BLaER1 treated with 17β-estradiol and CSF1 and Interleukin-3, amounts not matched to agents 10 nM and 100 nM (cell line): ENCODE measurements at regions not wholly inside any gene's neighbourhood (a gene's known extent, or its start where the extent isn't known, plus 50 kb on each side); places are given as distances from the start of the nearest gene placed in this dataset.

ENCODE experiments used
- H3K27ac ChIP-seq, 11 experiments: shearing (Covaris generic); formaldehyde crosslinking; 2 replicates each; pipeline ENCODE4 v1.8.1; 2022
- H3K27me3 ChIP-seq, 11 experiments: shearing (Covaris generic); formaldehyde crosslinking; 2 replicates each; pipeline ENCODE4 v1.8.1; 2022
- H3K36me3 ChIP-seq, 11 experiments: shearing (Covaris generic); formaldehyde crosslinking; 2 replicates each; pipeline ENCODE4 v1.8.1; 2022
- H3K4me1 ChIP-seq, 10 experiments: shearing (Covaris generic); formaldehyde crosslinking; 2 replicates each; pipeline ENCODE4 v1.8.1; 2022
- H3K4me2 ChIP-seq, 11 experiments: shearing (Covaris generic); formaldehyde crosslinking; 2 replicates each; pipeline ENCODE4 v1.8.1; 2022
- H3K4me3 ChIP-seq, 10 experiments: shearing (Covaris generic); formaldehyde crosslinking; 2 replicates each; pipeline ENCODE4 v1.8.1; 2022
- H3K9ac ChIP-seq, 11 experiments: shearing (Covaris generic); formaldehyde crosslinking; 2 replicates each; pipeline ENCODE4 v1.8.1; 2022
- H3K9me3 ChIP-seq, 11 experiments: shearing (Covaris generic); formaldehyde crosslinking; replicated peaks in 1 of 11; 2 replicates each; pipeline ENCODE4 v1.8.1; 2022
- H4K20me1 ChIP-seq, 11 experiments: shearing (Covaris generic); formaldehyde crosslinking; 2 replicates each; pipeline ENCODE4 v1.8.1; 2022
- Cebpa-rat ChIP-seq, 11 experiments: shearing (Covaris generic); IDR thresholded peaks; 2 replicates each; pipeline ENCODE4 v1.8.1; 2022

GRCh38 chr1:62998845-62999649, 215.1 kb downstream of the ATG4C start:
- Histone ChIP-seq H3K4me1 (no peaks in the 10 kb centered on the region), H3K4me3 (no peak overlapping the region), H3K9me3 (no peaks in the 10 kb centered on the region), H3K27ac (no peak overlapping the region), H3K27me3 (no peaks in the 10 kb centered on the region), H3K36me3 (no peaks in the 10 kb centered on the region), H3K9ac (no peak overlapping the region), H3K4me2 (no peak overlapping the region), H4K20me1 (no peaks in the 10 kb centered on the region)
- TF ChIP-seq Cebpa-rat (IDR thresholded peaks at IDR 0.05) = no peak

DNA sequence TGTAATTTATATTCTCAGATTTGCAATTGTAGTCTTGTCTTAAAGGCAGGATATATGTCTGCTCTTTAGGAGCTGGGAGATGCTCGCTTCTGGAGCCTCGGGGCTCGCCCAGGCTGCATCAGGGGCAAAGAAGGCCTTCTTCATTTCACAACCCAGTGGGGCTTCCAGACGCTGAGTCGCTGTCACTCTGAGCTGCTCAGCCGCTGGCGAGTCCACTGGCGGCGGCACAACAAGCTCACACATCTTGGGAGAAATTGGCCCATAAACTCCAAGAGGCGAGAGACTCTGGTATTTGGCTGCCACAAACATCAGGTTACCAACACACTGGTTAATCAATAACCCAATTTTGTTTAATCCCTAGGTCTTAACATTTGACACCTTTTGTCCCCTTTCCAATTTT, 216.6 kb downstream of the ATG4C start:
- TF ChIP-seq Cebpa-rat (IDR thresholded peaks at IDR 0.05) = no peak
- Histone ChIP-seq H3K9ac (no peak overlapping the region), H4K20me1 (no peaks in the 10 kb centered on the region), H3K36me3 (no peaks in the 10 kb centered on the region), H3K27ac (no peak overlapping the region), H3K4me1 (no peaks in the 10 kb centered on the region), H3K4me3 (no peak overlapping the region), H3K4me2 (no peak overlapping the region), H3K27me3 (no peaks in the 10 kb centered on the region), H3K9me3 (no peaks in the 10 kb centered on the region)

DNA sequence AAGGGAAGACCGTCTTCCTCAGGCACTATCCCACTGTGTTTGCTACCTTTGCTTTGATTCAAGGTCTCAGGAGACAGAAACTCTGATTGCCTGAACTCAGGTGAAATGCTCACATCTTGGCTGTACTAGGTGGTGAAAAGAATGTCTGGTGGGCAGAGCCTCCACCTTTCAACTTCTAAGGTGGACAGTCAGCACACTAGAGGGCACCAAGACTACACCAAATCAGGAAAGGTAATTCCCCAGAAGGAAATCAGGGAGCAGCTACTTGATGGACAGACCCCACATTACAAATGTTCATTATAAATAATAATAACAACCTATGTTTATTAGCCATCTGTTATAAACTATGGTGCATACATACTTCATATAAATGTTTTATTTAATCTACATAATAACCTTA, 220.9 kb downstream of the ATG4C start:
- Histone ChIP-seq H3K9me3 (no peaks in the 10 kb centered on the region), H3K4me2 (no peak overlapping the region), H3K36me3 (no peaks in the 10 kb centered on the region), H4K20me1 (no peaks in the 10 kb centered on the region), H3K4me3 (no peak overlapping the region), H3K4me1 (peaks cover 0 to 7% (median 0%) of the 10 kb centered on the region in 10 experiments; a peak in 1 of 20 replicates), H3K9ac (no peak overlapping the region), H3K27me3 (no peaks in the 10 kb centered on the region), H3K27ac (no peak overlapping the region)
- TF ChIP-seq Cebpa-rat (IDR thresholded peaks at IDR 0.05) = no peak

GRCh38 chr1:63005812-63006211, 221.9 kb downstream of the ATG4C start:
- no peak overlapping the region for H3K27ac ChIP-seq
- TF ChIP-seq Cebpa-rat (IDR thresholded peaks at IDR 0.05) = no peak
- H3K9ac ChIP-seq = no peak overlapping the region
- H3K36me3 ChIP-seq = no peaks in the 10 kb centered on the region
- H3K4me1 ChIP-seq = peaks cover 0 to 7% (median 0%) of the 10 kb centered on the region in 10 experiments; a peak in 1 of 20 replicates
- no peaks in the 10 kb centered on the region for H3K9me3 ChIP-seq
- no peak overlapping the region for H3K4me3 ChIP-seq
- no peaks in the 10 kb centered on the region for H4K20me1 ChIP-seq
- H3K27me3 ChIP-seq = no peaks in the 10 kb centered on the region
- no peak overlapping the region for H3K4me2 ChIP-seq

- no peak overlapping the region for H3K4me2 ChIP-seq
- H3K36me3 ChIP-seq = no peaks in the 10 kb centered on the region
- H4K20me1 ChIP-seq = no peaks in the 10 kb centered on the region
- no peaks in the 10 kb centered on the region for H3K9me3 ChIP-seq
- peaks cover 0 to 7% (median 0%) of the 10 kb centered on the region in 10 experiments; a peak in 1 of 20 replicates for H3K4me1 ChIP-seq
- TF ChIP-seq Cebpa-rat (IDR thresholded peaks at IDR 0.05) = no peak
- no peak overlapping the region for H3K4me3 ChIP-seq
- no peak overlapping the region for H3K9ac ChIP-seq
- H3K27me3 ChIP-seq = no peaks in the 10 kb centered on the region
- no peak overlapping the region for H3K27ac ChIP-seq
These were observed 225.5 kb downstream of the ATG4C start for GRCh38 chr1:63009421-63009820.

DNA sequence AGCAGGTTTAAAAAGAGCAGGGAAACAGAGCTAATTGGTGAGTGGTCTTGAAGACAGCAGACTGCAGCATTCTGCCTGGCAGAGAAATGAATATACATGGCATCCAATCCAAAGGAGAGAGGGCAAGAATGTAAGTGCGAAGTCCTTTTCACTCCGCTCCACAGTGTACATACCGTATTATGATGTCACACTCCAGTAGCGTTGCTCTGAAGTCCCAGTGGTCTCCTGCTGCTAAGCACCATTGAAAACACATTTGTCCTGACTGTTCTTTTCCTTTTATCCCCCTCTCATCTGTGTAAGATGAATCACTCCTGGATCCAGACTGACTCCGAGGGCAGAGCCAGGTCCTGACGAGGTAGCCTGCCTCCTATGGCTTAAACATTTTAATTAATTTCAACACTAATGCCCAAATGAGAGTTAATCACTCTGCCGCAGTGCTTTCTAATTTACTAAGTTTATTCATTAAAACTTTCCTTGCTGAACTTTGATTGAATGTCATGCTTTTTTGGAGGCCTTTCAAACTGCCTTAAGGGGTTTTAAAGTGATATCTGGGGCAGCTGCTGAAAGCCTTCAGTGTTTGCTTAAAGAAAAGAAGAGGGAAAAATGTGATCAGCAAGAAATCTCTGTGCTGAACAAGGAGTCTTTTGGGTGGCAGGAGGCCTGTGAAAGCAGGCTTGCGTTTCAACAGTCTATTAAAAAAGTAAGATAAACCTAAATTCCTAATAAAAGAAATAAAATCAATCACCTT, 227.2 kb downstream of the ATG4C start:
- H3K27ac ChIP-seq = no peak overlapping the region

DNA sequence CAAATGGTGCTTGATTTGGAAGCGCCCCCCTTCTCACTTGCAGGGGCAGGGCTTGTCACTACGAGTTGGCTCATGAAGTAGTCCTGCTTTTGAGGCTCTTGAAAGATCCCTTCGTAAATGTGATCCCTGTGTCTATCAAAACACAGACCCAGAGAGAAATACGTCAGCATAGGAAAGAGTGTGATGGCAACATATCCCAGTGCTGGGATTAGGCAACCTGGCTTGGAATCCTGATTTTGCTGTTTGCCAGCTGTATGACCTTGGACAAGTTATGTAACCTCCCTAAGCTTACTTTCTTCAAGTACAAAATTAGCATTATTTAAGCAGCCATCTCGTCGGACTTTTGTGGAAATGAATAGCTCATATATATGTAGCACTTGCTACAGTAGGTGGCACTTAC, 228.4 kb downstream of the ATG4C start:
- no peaks in the 10 kb centered on the region for H3K9me3 ChIP-seq
- H3K27ac ChIP-seq = no peak overlapping the region
- no peaks in the 10 kb centered on the region for H3K27me3 ChIP-seq
- no peaks in the 10 kb centered on the region for H4K20me1 ChIP-seq
- no peaks in the 10 kb centered on the region for H3K36me3 ChIP-seq
- peaks cover 0 to 7% (median 0%) of the 10 kb centered on the region in 10 experiments; a peak in 1 of 20 replicates for H3K4me1 ChIP-seq
- TF ChIP-seq Cebpa-rat (IDR thresholded peaks at IDR 0.05) = no peak
- H3K9ac ChIP-seq = no peak overlapping the region
- no peak overlapping the region for H3K4me2 ChIP-seq
- H3K4me3 ChIP-seq = no peak overlapping the region

More for the DNA sequence above, 227.2 kb downstream of the ATG4C start:
- Histone ChIP-seq H3K4me2 (no peak overlapping the region), H3K9ac (no peak overlapping the region), H3K4me3 (no peak overlapping the region), H4K20me1 (no peaks in the 10 kb centered on the region), H3K9me3 (no peaks in the 10 kb centered on the region), H3K36me3 (no peaks in the 10 kb centered on the region), H3K27me3 (no peaks in the 10 kb centered on the region), H3K4me1 (peaks cover 0 to 7% (median 0%) of the 10 kb centered on the region in 10 experiments; a peak in 1 of 20 replicates)
- no peak for TF ChIP-seq Cebpa-rat (IDR thresholded peaks at IDR 0.05)

DNA sequence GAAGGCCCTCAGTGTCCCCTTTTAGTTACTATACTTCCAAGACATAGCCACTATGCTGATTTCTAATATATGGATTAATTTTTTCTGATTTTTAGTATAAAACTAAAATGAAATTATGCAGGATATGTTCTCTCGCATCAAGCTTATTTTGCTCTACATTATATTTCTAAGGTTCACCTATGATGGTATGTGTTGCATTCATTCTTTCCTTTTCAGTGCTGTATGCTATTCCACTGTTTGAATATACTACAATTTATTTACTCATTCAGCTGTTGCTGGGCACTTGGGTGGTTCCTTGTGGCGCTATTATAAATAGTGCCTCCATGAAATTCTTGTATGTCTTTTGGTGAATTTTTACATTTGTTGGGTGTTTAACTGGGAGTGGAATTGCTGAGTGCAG, 230.3 kb downstream of the ATG4C start:
- Histone ChIP-seq H3K27me3 (no peaks in the 10 kb centered on the region), H3K9ac (no peak overlapping the region), H3K27ac (no peak overlapping the region), H3K4me2 (no peak overlapping the region), H3K4me1 (no peaks in the 10 kb centered on the region), H4K20me1 (no peaks in the 10 kb centered on the region), H3K36me3 (no peaks in the 10 kb centered on the region), H3K9me3 (no peaks in the 10 kb centered on the region), H3K4me3 (no peak overlapping the region)
- no peak for TF ChIP-seq Cebpa-rat (IDR thresholded peaks at IDR 0.05)

DNA sequence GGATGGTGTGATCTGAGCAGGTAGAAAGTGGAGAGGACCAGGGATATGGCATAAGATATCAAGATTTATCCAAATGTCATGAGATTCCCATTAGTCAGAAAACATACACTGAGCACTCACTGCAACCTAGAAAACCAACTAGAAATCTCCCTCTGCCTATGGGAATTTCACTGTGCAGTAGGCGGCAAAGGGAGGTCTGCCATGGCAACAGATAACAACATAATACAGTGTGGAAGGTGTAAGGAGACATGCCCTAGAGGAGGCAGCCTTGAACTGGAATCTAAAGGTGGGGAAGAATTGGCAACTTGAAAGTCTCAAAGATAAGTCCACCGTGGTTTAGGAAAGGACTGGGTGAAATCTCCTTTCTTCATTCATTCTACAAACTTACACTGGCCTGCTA, 238.4 kb downstream of the ATG4C start:
- Histone ChIP-seq H4K20me1 (no peaks in the 10 kb centered on the region), H3K27ac (no peak overlapping the region), H3K4me2 (no peak overlapping the region), H3K9me3 (no peaks in the 10 kb centered on the region), H3K27me3 (no peaks in the 10 kb centered on the region), H3K4me3 (no peak overlapping the region), H3K4me1 (no peaks in the 10 kb centered on the region), H3K36me3 (no peaks in the 10 kb centered on the region), H3K9ac (no peak overlapping the region)
- no peak for TF ChIP-seq Cebpa-rat (IDR thresholded peaks at IDR 0.05)

DNA sequence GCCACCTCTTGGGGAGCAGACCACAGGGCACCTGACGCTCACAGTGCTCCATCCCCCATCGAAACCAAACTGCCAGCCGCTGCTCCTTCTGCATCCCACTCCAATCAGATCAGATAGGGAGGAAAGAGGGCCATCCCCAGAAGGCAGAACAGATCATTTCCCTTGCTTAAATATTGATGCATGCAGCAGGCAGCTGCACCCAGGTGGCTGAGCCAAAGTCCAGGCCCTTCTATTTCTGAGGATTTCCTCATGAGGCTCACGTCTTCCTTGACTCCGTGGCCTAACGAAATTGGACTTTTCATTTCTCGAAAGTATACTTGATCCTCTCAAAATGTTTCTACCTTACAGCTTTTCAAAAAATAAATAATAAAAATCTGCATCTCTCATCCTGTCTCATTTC, 239.2 kb downstream of the ATG4C start:
- Histone ChIP-seq H3K4me1 (no peaks in the 10 kb centered on the region), H3K9me3 (no peaks in the 10 kb centered on the region), H3K4me3 (no peak overlapping the region), H3K27ac (no peak overlapping the region), H3K4me2 (no peak overlapping the region), H3K36me3 (no peaks in the 10 kb centered on the region), H3K9ac (no peak overlapping the region), H4K20me1 (no peaks in the 10 kb centered on the region), H3K27me3 (no peaks in the 10 kb centered on the region)
- no peak for TF ChIP-seq Cebpa-rat (IDR thresholded peaks at IDR 0.05)
